ENCODE measurements at regions not wholly inside any gene's neighbourhood (a gene's known extent, or its start where the extent isn't known, plus 50 kb on each side); places are given as distances from the start of the nearest gene placed in this dataset.

GRCh38 chr4:14771504-14772175 lies 230.6 kb upstream of the CPEB2 start:
- no peak for DNase-seq (ENCODE audit: low read depth in 2 of 2)

GRCh38 chr4:14772388-14772787 lies 229.9 kb upstream of the CPEB2 start:
- DNase-seq (ENCODE audit: low read depth in 2 of 2), result no peak

- peak; percentile 19 to 30 for DNase-seq (ENCODE audit: low read depth in 2 of 2)
Observed at GRCh38 chr4:14783011-14783877, 219.0 kb upstream of the CPEB2 start.

GRCh38 chr4:14787221-14787620 lies 215.1 kb upstream of the CPEB2 start:
- no peak for DNase-seq (ENCODE audit: low read depth in 2 of 2)

GRCh38 chr4:14787894-14788293 lies 214.4 kb upstream of the CPEB2 start:
- no peak for DNase-seq (ENCODE audit: low read depth in 2 of 2)

GRCh38 chr4:14790494-14790893 lies 211.8 kb upstream of the CPEB2 start:
- DNase-seq (ENCODE audit: low read depth in 2 of 2), result no peak

GRCh38 chr4:14792702-14793227 lies 209.5 kb upstream of the CPEB2 start:
- DNase-seq (ENCODE audit: low read depth in 2 of 2), result no peak

- DNase-seq (ENCODE audit: low read depth in 2 of 2), result no peak
Observed at GRCh38 chr4:14800977-14801376, 201.3 kb upstream of the CPEB2 start.

- DNase-seq (ENCODE audit: low read depth in 2 of 2), result no peak
Observed at GRCh38 chr4:14802596-14802995, 199.7 kb upstream of the CPEB2 start.

- no peak for DNase-seq (ENCODE audit: low read depth in 2 of 2)
Observed at GRCh38 chr4:14807856-14808255, 194.4 kb upstream of the CPEB2 start.

- DNase-seq (ENCODE audit: low read depth in 2 of 2), result no peak
Observed at GRCh38 chr4:14809203-14809602, 193.1 kb upstream of the CPEB2 start.

GRCh38 chr4:14810121-14810520 lies 192.2 kb upstream of the CPEB2 start:
- DNase-seq (ENCODE audit: low read depth in 2 of 2), result no peak

GRCh38 chr4:14810568-14810967 lies 191.7 kb upstream of the CPEB2 start:
- no peak for DNase-seq (ENCODE audit: low read depth in 2 of 2)

GRCh38 chr4:14812101-14812500 lies 190.2 kb upstream of the CPEB2 start:
- no peak for DNase-seq (ENCODE audit: low read depth in 2 of 2)

- no peak for DNase-seq (ENCODE audit: low read depth in 2 of 2)
Observed at GRCh38 chr4:14816623-14817261, 185.5 kb upstream of the CPEB2 start.

- no peak for DNase-seq (ENCODE audit: low read depth in 2 of 2)
Observed at GRCh38 chr4:14824189-14824588, 178.1 kb upstream of the CPEB2 start.

GRCh38 chr4:14827111-14827510 lies 175.2 kb upstream of the CPEB2 start:
- DNase-seq (ENCODE audit: low read depth in 2 of 2), result no peak

GRCh38 chr4:14829795-14830194 lies 172.5 kb upstream of the CPEB2 start:
- no peak for DNase-seq (ENCODE audit: low read depth in 2 of 2)

- no peak for DNase-seq (ENCODE audit: low read depth in 2 of 2)
Observed at GRCh38 chr4:14831416-14831815, 170.9 kb upstream of the CPEB2 start.

- no peak for DNase-seq (ENCODE audit: low read depth in 2 of 2)
Observed at GRCh38 chr4:14833053-14833452, 169.2 kb upstream of the CPEB2 start.

- DNase-seq (ENCODE audit: low read depth in 2 of 2), result no peak
Observed at GRCh38 chr4:14834382-14834781, 167.9 kb upstream of the CPEB2 start.

GRCh38 chr4:14835288-14835687 lies 167.0 kb upstream of the CPEB2 start:
- no peak for DNase-seq (ENCODE audit: low read depth in 2 of 2)
